H7 (cell line): ENCODE measurements at regions not wholly inside any gene's neighbourhood (a gene's known extent, or its start where the extent isn't known, plus 50 kb on each side); places are given as distances from the start of the nearest gene placed in this dataset.

Experiments used
- DNase-seq: peaks from one replicate; pipeline ENCODE4 v3.0.0; 2012
- H3K27me3 ChIP-seq: 2 replicates; pipeline ENCODE4 v1.6.0; 2011; ENCODE audit warnings: mild to moderate bottlenecking, low read length; ENCODE audit not compliant: control insufficient read depth, insufficient read depth
- H3K36me3 ChIP-seq: replicated peaks from 2 replicates; pipeline ENCODE4 v1.5.1; 2011; ENCODE audit warnings: low read length; ENCODE audit not compliant: control insufficient read depth, insufficient read depth
- H3K4me3 ChIP-seq: 2 replicates; pipeline ENCODE4 v1.5.1; 2011; ENCODE audit warnings: low read depth, mild to moderate bottlenecking, control low read depth, low read length, moderate library complexity; ENCODE audit not compliant: insufficient read depth

- Histone ChIP-seq H3K27me3 (no peaks in the 10 kb centered on the region), H3K4me3 (peak overlapping the region; percentile 9; the same call in 1 of the 2 replicates), H3K36me3 (no peaks in the 10 kb centered on the region)
- no peak for DNase-seq
Measured at GRCh38 chr2:200174433-200175216, 131.9 kb upstream of the SPATS2L start.

DNA sequence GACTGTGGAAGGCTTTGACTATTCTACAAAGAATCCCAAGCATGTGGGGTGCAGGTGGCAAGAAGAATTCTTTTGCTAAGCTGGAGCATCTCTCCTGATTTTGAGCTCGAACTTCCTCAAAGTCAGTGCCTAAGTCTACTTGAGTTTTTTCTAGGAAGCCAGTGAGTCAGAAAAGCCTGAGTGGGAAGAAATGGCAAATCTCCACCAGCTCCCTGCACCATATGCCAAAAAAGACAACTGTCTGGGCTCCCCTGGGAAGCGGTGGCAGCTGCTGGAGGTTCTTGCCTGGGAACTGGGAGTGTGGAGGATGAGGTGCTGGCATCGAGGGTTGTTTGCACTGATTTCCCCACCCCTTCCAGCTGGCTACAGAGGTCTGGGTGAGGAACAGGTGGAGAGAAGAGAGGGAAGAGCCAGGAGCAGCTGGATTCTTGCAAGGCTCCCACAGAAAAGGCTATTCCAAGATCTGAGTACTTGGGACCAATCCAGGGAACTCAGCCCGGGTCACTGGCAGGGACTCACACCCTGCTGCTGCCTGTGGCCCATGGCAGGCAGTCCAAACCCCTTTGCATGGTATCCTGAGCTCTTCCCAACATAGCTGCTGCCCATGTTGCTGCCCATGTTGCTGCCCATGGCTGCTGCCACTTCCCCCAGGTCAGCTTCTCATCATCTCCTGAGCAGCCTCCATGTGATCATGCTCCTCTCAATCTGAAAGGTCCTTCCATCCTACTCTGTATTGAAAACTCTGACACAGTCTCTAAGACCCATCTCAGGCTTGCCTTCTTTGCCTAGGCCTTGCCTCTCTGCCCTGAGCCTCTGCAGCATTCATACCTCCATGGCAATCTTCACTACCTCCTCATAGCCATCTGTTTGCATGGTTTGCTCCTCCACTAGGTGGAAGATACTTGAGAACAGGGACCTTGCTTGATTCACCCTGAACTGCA, 128.3 kb upstream of the SPATS2L start:
- Histone ChIP-seq H3K4me3 (no peak overlapping the region), H3K36me3 (no peaks in the 10 kb centered on the region), H3K27me3 (no peaks in the 10 kb centered on the region)
- no peak for DNase-seq

GRCh38 chr2:200179151-200179550, 127.3 kb upstream of the SPATS2L start:
- DNase-seq, result no peak
- H3K4me3 ChIP-seq, result no peak overlapping the region
- H3K27me3 ChIP-seq, result no peaks in the 10 kb centered on the region
- H3K36me3 ChIP-seq, result no peaks in the 10 kb centered on the region

GRCh38 chr2:200180943-200181342, 125.5 kb upstream of the SPATS2L start:
- H3K4me3 ChIP-seq, result no peak overlapping the region
- no peaks in the 10 kb centered on the region for H3K27me3 ChIP-seq
- no peaks in the 10 kb centered on the region for H3K36me3 ChIP-seq
- DNase-seq, result no peak

DNA sequence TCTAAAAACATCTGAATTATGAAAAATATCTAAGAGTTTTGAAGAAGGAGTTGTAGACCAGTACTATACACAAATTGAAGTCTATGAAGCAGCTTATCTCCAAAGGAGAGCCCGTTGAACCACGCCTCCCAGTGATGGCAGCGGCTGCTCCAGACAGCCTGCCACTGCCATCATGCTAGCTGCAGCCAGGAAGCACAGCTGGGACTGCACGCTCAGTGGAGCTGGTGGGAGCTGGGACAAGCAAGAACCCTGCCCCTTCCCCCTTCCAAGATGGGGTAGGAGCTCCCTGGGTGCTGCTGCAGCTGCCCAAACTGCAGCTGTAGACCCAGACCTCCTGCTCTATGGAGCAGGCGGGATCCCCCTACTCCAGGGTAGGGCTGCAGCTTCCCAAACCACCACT, 124.7 kb upstream of the SPATS2L start:
- DNase-seq, result no peak
- H3K27me3 ChIP-seq, result no peaks in the 10 kb centered on the region
- H3K36me3 ChIP-seq, result no peaks in the 10 kb centered on the region
- no peak overlapping the region for H3K4me3 ChIP-seq

- Histone ChIP-seq H3K4me3 (no peak overlapping the region), H3K27me3 (no peaks in the 10 kb centered on the region), H3K36me3 (no peaks in the 10 kb centered on the region)
- DNase-seq, result no peak
Measured at GRCh38 chr2:200184748-200185627, 121.5 kb upstream of the SPATS2L start.

DNA sequence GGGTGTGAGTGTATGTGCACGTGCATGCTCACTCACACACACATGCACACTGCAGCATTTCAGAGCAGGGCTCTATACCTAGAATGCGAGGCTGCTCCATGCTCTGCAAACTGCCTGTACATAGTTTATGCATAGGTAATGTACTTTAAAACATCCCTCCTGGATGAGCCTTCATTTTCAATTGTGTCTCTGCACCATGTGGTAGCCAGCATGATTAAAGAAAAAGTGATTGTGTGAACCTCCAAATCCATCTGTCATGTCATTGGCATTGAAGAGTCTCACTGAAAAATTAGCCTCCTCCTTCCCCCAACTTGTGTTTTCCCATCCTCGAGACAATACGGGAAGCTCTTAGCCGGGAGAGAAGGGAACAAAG, 120.9 kb upstream of the SPATS2L start:
- no peaks in the 10 kb centered on the region for H3K36me3 ChIP-seq
- DNase-seq, result no peak
- no peak overlapping the region for H3K4me3 ChIP-seq
- H3K27me3 ChIP-seq, result no peaks in the 10 kb centered on the region

DNA sequence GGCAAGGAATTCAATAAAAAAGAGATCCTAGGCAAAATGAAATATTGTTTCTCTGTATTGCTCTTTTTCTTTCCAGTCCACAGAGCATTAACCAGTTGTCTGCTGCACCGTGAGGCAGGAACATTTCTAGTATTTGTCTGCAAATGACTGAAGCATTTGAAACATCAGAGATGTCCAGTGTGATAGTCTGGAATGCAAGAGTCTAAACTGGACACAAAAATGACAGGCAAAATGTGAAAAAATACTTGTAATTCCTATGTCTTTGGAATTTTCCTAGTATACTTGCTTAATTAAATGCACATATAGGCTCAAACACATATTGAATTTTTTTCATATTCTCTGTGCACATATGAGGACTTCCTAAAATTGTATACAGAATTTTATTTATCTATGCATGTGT, 120.5 kb upstream of the SPATS2L start:
- Histone ChIP-seq H3K4me3 (no peak overlapping the region), H3K27me3 (no peaks in the 10 kb centered on the region), H3K36me3 (no peaks in the 10 kb centered on the region)
- no peak for DNase-seq

DNA sequence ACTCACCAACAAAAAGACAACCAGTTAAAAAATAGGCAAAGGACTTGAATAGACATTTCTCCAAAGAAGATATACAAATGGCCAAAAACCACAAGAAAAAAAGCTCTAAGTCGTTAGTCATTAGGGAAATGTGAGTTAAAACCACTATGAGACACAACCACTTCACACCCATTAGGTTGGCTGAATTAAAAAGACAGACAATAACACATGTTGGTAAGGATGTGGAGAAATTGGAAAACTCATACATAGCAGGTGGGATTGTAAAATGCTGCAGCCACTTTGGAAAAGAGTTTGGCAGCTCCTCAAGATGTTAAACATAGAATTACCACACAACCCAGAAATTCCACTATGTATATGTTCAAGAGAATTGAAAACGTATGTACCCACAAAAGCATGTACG, 117.6 kb upstream of the SPATS2L start:
- no peaks in the 10 kb centered on the region for H3K27me3 ChIP-seq
- no peak overlapping the region for H3K4me3 ChIP-seq
- no peaks in the 10 kb centered on the region for H3K36me3 ChIP-seq
- no peak for DNase-seq

DNA sequence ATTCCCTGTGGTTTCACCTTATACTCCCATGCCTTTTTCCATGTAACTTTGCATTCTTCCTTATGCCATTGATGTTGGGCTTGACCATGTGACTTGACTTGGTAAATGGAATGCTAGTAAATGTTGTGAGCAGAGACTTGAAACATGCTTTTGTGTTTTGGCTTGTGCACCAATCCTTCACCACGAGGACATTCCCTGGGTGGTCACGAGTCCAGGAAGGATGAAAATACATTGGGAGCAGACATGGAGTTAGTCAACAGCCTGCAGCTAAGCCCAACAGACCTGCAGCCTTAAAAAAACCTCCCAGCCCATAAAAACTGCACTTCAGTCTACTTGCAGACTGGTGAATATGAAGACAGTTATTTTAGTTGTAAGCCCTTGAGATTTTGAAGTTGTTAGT, 116.5 kb upstream of the SPATS2L start:
- Histone ChIP-seq H3K36me3 (no peaks in the 10 kb centered on the region), H3K4me3 (no peak overlapping the region), H3K27me3 (no peaks in the 10 kb centered on the region)
- DNase-seq, result no peak

DNA sequence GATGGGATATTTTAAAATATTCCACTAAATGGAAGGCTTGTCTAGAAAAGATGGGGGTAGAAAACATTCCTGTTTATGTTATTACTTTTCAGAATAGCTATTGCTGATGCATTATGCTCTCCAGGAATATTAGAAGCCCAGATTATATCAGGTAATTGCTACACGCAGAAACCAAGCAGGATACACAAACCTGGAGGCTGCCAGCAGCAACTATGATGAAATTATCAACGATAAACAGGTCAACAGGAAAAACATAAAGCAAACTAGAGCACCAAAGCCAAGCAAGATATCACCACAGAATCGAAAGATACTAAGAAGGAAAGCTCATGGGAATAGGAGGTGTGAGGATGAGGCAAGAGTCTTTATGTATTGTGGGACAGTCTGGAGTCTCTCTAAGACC, 113.2 kb upstream of the SPATS2L start:
- no peaks in the 10 kb centered on the region for H3K36me3 ChIP-seq
- H3K4me3 ChIP-seq, result no peak overlapping the region
- no peak for DNase-seq

GRCh38 chr2:200193791-200194190, 112.7 kb upstream of the SPATS2L start:
- Histone ChIP-seq H3K4me3 (no peak overlapping the region), H3K36me3 (no peaks in the 10 kb centered on the region), H3K27me3 (no peaks in the 10 kb centered on the region)
- no peak for DNase-seq

More for the DNA sequence above, 113.2 kb upstream of the SPATS2L start:
- no peaks in the 10 kb centered on the region for H3K27me3 ChIP-seq

DNA sequence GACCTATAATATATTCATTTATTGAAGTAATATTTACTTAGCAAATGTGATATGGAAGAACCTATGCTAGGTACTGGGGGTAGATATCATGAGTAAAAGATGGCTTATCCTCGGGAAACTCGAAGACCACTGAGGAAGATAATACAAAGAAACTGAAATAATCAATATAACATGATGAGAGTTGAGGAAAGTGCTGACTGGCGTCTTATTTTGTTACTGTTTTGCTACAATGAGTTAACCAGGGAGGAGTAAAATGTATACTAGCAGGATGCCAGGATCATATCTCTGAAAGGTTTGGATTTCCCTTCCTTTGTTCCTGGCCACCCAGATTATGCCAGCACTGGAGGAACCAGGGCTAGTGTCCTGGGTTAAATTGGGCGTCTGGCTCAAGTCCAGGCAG, 111.7 kb upstream of the SPATS2L start:
- no peak for DNase-seq
- H3K36me3 ChIP-seq, result no peaks in the 10 kb centered on the region
- no peak overlapping the region for H3K4me3 ChIP-seq
- H3K27me3 ChIP-seq, result no peaks in the 10 kb centered on the region

DNA sequence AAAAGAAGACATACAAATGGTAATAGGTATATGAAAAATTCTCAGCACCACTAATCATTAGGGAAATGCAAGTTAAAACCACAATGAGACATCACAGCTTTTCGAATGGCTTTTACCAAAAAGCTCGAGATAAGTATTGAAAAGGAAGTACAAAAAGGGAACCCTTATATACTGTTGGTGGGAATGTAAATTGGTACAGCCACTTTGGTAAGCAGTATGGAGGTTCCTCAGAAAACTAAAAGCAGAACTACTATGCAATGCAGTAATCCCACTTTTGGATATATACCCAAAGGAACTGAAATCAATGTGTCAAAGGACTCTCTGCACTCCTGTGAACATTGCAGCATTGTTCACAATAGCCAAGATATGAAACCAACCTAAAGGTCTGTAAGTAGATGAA, 107.5 kb upstream of the SPATS2L start:
- Histone ChIP-seq H3K27me3 (no peaks in the 10 kb centered on the region), H3K36me3 (no peaks in the 10 kb centered on the region), H3K4me3 (no peak overlapping the region)
- DNase-seq, result no peak
